ENCODE measurements at regions not wholly inside any gene's neighbourhood (a gene's known extent, or its start where the extent isn't known, plus 50 kb on each side); places are given as distances from the start of the nearest gene placed in this dataset.

- no peak for DNase-seq (ENCODE audit: low read depth in 2 of 2, low spot score in 1 of 2)
Measured at GRCh38 chr4:18075823-18076433, 54.4 kb upstream of the LCORL start.

GRCh38 chr4:18071894-18072293 lies 50.3 kb upstream of the LCORL start:
- DNase-seq (ENCODE audit: low read depth in 2 of 2, low spot score in 1 of 2), result no peak
